ENCODE measurements at regions not wholly inside any gene's neighbourhood (a gene's known extent, or its start where the extent isn't known, plus 50 kb on each side); places are given as distances from the start of the nearest gene placed in this dataset.

GRCh38 chrX:13261348-13261747 is 58.5 kb downstream of the ATXN3L start:
- no peak for DNase-seq
- TF ChIP-seq EP300 (IDR thresholded peaks at IDR 0.05; ENCODE audit: low read depth) (no peak), CTCF (IDR thresholded peaks at IDR 0.05) (no peak), POLR2AphosphoS5 (IDR thresholded peaks at IDR 0.05) (no peak), POLR2A (IDR thresholded peaks at IDR 0.05) (no peak)
- Histone ChIP-seq H3K27ac (peak overlapping the region; percentile 38 to 71 (median 61)), H3K4me1 (peaks cover 0 to 4% (median 0%) of the 10 kb centered on the region in 4 donors), H3K27me3 (no peaks in the 10 kb centered on the region), H3K4me3 (no peak overlapping the region), H3K9me3 (no peaks in the 10 kb centered on the region), H3K36me3 (no peaks in the 10 kb centered on the region)
- in situ Hi-C loops (cut with MboI; ENCODE audit: low pct_ligation_motif_present in 1 of 4, low pct_unique_long_range_greater_than_20kb in 1 of 4, low sequenced_read_pairs in 3 of 4), result loop anchor here in 3 of 4 donors (25.0 kb wide), 2 partner anchors 226 to 274 kb away; partner anchors contain the start of gene TMSB4X (in 1 of the 3)
- intact Hi-C loops (cut with DNase I; ENCODE audit: low total_unique reads), result no loop called here
- WGBS, 2 donors (ENCODE audit: low coverage in 1 of 2), result 66% methylated on average over 5 of the region's 5 CpGs; no CpG with 5 or more reads in 1 of the 2 donors

GRCh38 chrX:13260598-13260997 is 59.3 kb downstream of the ATXN3L start:
- WGBS, 2 donors (ENCODE audit: low coverage in 1 of 2), result 63% methylated on average over 4 of the region's 4 CpGs; no CpG with 5 or more reads in 1 of the 2 donors
- Histone ChIP-seq H3K4me3 (no peak overlapping the region), H3K27ac (peak overlapping the region; percentile 38 to 71 (median 61)), H3K9me3 (no peaks in the 10 kb centered on the region), H3K27me3 (no peaks in the 10 kb centered on the region), H3K36me3 (no peaks in the 10 kb centered on the region), H3K4me1 (peaks cover 0 to 3% (median 0%) of the 10 kb centered on the region in 4 donors)
- no peak for DNase-seq
- in situ Hi-C loops (cut with MboI; ENCODE audit: low pct_ligation_motif_present in 1 of 4, low pct_unique_long_range_greater_than_20kb in 1 of 4, low sequenced_read_pairs in 3 of 4) (loop anchor here in 3 of 4 donors (25.0 kb wide), 2 partner anchors 227 to 273 kb away; partner anchors contain the start of gene TMSB4X (in 1 of the 3)), intact Hi-C loops (cut with DNase I; ENCODE audit: low total_unique reads) (no loop called here)
- TF ChIP-seq POLR2A (IDR thresholded peaks at IDR 0.05), result no peak
- peak in 1 of 3 donors; percentile 27 for TF ChIP-seq POLR2AphosphoS5 (IDR thresholded peaks at IDR 0.05)

GRCh38 chrX:13258725-13259124 is 61.1 kb downstream of the ATXN3L start:
- intact Hi-C loops (cut with DNase I; ENCODE audit: low total_unique reads) (no loop called here), in situ Hi-C loops (cut with MboI; ENCODE audit: low pct_ligation_motif_present in 1 of 4, low pct_unique_long_range_greater_than_20kb in 1 of 4, low sequenced_read_pairs in 3 of 4) (loop anchor here in 3 of 4 donors (25.0 kb wide), 2 partner anchors 229 to 271 kb away; partner anchors contain the start of gene TMSB4X (in 1 of the 3))
- TF ChIP-seq CTCF (IDR thresholded peaks at IDR 0.05) (no peak), POLR2AphosphoS5 (IDR thresholded peaks at IDR 0.05) (no peak), POLR2A (IDR thresholded peaks at IDR 0.05) (no peak), EP300 (IDR thresholded peaks at IDR 0.05; ENCODE audit: low read depth) (no peak)
- H3K9me3 ChIP-seq, result no peaks in the 10 kb centered on the region
- 79% methylated on average over 5 of the region's 5 CpGs; no CpG with 5 or more reads in 1 of the 2 donors for WGBS, 2 donors (ENCODE audit: low coverage in 1 of 2)
- H3K4me1 ChIP-seq, result no peaks in the 10 kb centered on the region
- no peak overlapping the region for H3K27ac ChIP-seq
- DNase-seq, result no peak
- no peaks in the 10 kb centered on the region for H3K36me3 ChIP-seq
- H3K4me3 ChIP-seq, result no peak overlapping the region
- no peaks in the 10 kb centered on the region for H3K27me3 ChIP-seq

GRCh38 chrX:13258052-13258444 is 61.8 kb downstream of the ATXN3L start:
- in situ Hi-C loops (cut with MboI; ENCODE audit: low pct_ligation_motif_present in 1 of 4, low pct_unique_long_range_greater_than_20kb in 1 of 4, low sequenced_read_pairs in 3 of 4), result loop anchor here in 3 of 4 donors (25.0 kb wide), 2 partner anchors 229 to 271 kb away; partner anchors contain the start of gene TMSB4X (in 1 of the 3)
- WGBS, 2 donors (ENCODE audit: low coverage in 1 of 2), result 76 to 80% methylated on average over 1 to 3 of the region's 3 CpGs

More at GRCh38 chrX:13258052-13258444, 61.8 kb downstream of the ATXN3L start:
- DNase-seq, result no peak
- TF ChIP-seq EP300 (IDR thresholded peaks at IDR 0.05; ENCODE audit: low read depth) (no peak), POLR2AphosphoS5 (IDR thresholded peaks at IDR 0.05) (no peak), CTCF (IDR thresholded peaks at IDR 0.05) (no peak)
- intact Hi-C loops (cut with DNase I; ENCODE audit: low total_unique reads), result no loop called here
- Histone ChIP-seq H3K9me3 (no peaks in the 10 kb centered on the region), H3K4me3 (no peak overlapping the region), H3K36me3 (no peaks in the 10 kb centered on the region), H3K4me1 (no peaks in the 10 kb centered on the region), H3K27me3 (no peaks in the 10 kb centered on the region), H3K27ac (no peak overlapping the region)

Data from transverse colon (tissue), 4 donors.